ENCODE measurements at regions not wholly inside any gene's neighbourhood (a gene's known extent, or its start where the extent isn't known, plus 50 kb on each side); places are given as distances from the start of the nearest gene placed in this dataset.
A peak's percentile ranks its signal among the peaks of the same experiment; 100 is the strongest.

DNA sequence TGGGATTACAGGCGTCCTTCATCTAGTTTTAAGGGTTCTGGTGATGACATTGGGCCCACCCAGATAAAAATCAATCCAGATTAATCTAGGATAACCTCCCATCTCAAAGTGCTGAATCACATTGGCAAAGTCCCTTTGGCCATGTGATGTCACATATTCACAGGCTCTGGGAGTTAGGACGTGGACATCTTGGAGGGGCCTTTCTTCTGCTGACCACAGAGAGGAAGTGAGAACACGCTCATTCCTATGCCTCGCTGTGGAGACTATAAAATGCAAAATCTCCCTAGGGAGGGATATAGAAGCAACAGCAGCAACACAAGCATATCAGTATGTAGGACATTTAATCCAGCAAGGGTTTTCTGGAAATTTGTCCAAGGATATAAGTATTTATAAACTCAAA, 266.0 kb upstream of the PITRM1 start:
- no peak overlapping the region for H3K27ac ChIP-seq (ENCODE audit: insufficient read depth, low read length)

More for the DNA sequence above, 266.0 kb upstream of the PITRM1 start:
- Histone ChIP-seq H3K4me3 (ENCODE audit: insufficient read depth, low read depth, low read length) (no peak overlapping the region), H2AFZ (replicated peaks; ENCODE audit: low read length, poor library complexity) (no peak overlapping the region), H3K9me3 (ENCODE audit: control insufficient read depth, insufficient read depth, low read length) (peaks cover 3% of the 10 kb centered on the region), H4K20me1 (ENCODE audit: insufficient read depth, low read length) (no peaks in the 10 kb centered on the region), H3K4me1 (ENCODE audit: control insufficient read depth, insufficient read depth, low read length) (peaks cover 10% of the 10 kb centered on the region), H3K4ac (ENCODE audit: low read depth, low read length) (0 out of 2 replicates have a peak overlapping the region, but pooled peaks have one; percentile 51), H2AK9ac (replicated peaks; ENCODE audit: low read depth, low read length, poor library complexity) (no peak overlapping the region), H3K9ac (ENCODE audit: low read depth, low read length) (no peak overlapping the region), H4K91ac (ENCODE audit: insufficient read depth, low read depth, low read length) (peak overlapping the region; percentile 31; the same call in 1 of the 2 replicates), H2BK15ac (ENCODE audit: low read depth, low read length) (no peak overlapping the region), H4K8ac (ENCODE audit: low read depth in 2 of 2, low read length in 2 of 2) (no peak overlapping the region), H3K36me3 (ENCODE audit: control insufficient read depth, insufficient read depth, low read length) (no peaks in the 10 kb centered on the region), H3K79me1 (ENCODE audit: low read depth in 1 of 2, low read length in 2 of 2) (no peaks in the 10 kb centered on the region), H2AK5ac (ENCODE audit: low read depth, low read length) (no peak overlapping the region; the same call in 1 of the 2 replicates), H3K9me1 (ENCODE audit: insufficient read depth, low read length) (peaks cover 7% of the 10 kb centered on the region), H3K27me3 (ENCODE audit: control insufficient read depth, insufficient read depth, low read length) (no peaks in the 10 kb centered on the region), H3K4me2 (ENCODE audit: low read depth, low read length) (no peak overlapping the region), H3K14ac (replicated peaks; ENCODE audit: low read depth, low read length) (0 out of 2 replicates have a peak overlapping the region, but pooled peaks have one; percentile 62), H3K18ac (ENCODE audit: low read depth, low read length) (peak overlapping the region; percentile 61; the same call in 1 of the 2 replicates), H2BK20ac (ENCODE audit: low read depth, low read length) (peak overlapping the region; percentile 32; the same call in 1 of the 2 replicates), H3K23ac (ENCODE audit: low read depth, low read length) (no peak overlapping the region), H4K5ac (ENCODE audit: low read depth, low read length) (peak overlapping the region; percentile 39; the same call in 1 of the 2 replicates), H2BK5ac (ENCODE audit: low read depth, low read length, poor library complexity, severe bottlenecking) (no peak overlapping the region), H2BK120ac (ENCODE audit: low read depth, low read length) (peak overlapping the region; percentile 19; the same call in 1 of the 2 replicates), H3K56ac (ENCODE audit: extremely low read depth, insufficient read depth, low read length) (no peak overlapping the region)
- in situ Hi-C loops (cut with MboI; ENCODE audit: low sequenced_read_pairs) (no loop called here), dilution Hi-C loops (cut with HindIII; ENCODE audit: low sequenced_read_pairs, unreplicated experiment) (no loop called here), intact Hi-C loops (cut with micrococcal nuclease) (no loop called here)
- no peak for DNase-seq
- ChIA-PET POLR2A (ENCODE audit: unreplicated experiment) (no interaction called here), CTCF (interaction anchor here (0.9 kb wide), 1 partner anchor 14 kb away, joined by 3 read pairs; no protein-coding TSS in a partner anchor)
- no TSS peak for BruUV-seq (replicated peaks)
- no peak for ATAC-seq (ENCODE audit: low read depth)
- WGBS, 2 experiments (ENCODE audit: extremely low coverage in 2 of 2, insufficient read length in 1 of 2) = no CpG with 5 or more reads among the region's 4 CpGs
- TF ChIP-seq RCOR1 (IDR thresholded peaks at IDR 0.05; ENCODE audit: insufficient replicate concordance, low read length) (no peak), SMC3 (IDR thresholded peaks at IDR 0.05; ENCODE audit: low read depth, low read length) (no peak)
- TF ChIP-seq, protein P1, sequence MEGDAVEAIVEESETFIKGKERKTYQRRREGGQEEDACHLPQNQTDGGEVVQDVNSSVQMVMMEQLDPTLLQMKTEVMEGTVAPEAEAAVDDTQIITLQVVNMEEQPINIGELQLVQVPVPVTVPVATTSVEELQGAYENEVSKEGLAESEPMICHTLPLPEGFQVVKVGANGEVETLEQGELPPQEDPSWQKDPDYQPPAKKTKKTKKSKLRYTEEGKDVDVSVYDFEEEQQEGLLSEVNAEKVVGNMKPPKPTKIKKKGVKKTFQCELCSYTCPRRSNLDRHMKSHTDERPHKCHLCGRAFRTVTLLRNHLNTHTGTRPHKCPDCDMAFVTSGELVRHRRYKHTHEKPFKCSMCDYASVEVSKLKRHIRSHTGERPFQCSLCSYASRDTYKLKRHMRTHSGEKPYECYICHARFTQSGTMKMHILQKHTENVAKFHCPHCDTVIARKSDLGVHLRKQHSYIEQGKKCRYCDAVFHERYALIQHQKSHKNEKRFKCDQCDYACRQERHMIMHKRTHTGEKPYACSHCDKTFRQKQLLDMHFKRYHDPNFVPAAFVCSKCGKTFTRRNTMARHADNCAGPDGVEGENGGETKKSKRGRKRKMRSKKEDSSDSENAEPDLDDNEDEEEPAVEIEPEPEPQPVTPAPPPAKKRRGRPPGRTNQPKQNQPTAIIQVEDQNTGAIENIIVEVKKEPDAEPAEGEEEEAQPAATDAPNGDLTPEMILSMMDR (conservative IDR thresholded peaks at IDR 0.05; ENCODE audit: low read depth, low read length) = no peak
